ENCODE measurements at regions not wholly inside any gene's neighbourhood (a gene's known extent, or its start where the extent isn't known, plus 50 kb on each side); places are given as distances from the start of the nearest gene placed in this dataset.

- H3K4me3 ChIP-seq, result no peak overlapping the region
- H3K27ac ChIP-seq, result no peak overlapping the region
- H3K4me2 ChIP-seq, result no peak overlapping the region
- TF ChIP-seq JUN (IDR thresholded peaks at IDR 0.05) (no peak), BCL3 (IDR thresholded peaks at IDR 0.05) (no peak), HEYL (CRISPR knock-in tag; IDR thresholded peaks at IDR 0.05) (no peak), POLR2A (IDR thresholded peaks at IDR 0.05; ENCODE audit: low read length) (no peak), RFX5 (IDR thresholded peaks at IDR 0.05) (no peak), HES2 (IDR thresholded peaks at IDR 0.05) (no peak), ZFP36 (IDR thresholded peaks at IDR 0.05; ENCODE audit: borderline replicate concordance, partially characterized antibody) (no peak), CBX8 (IDR thresholded peaks at IDR 0.05) (no peak), GATA3 (IDR thresholded peaks at IDR 0.05; ENCODE audit: borderline replicate concordance) (no peak), EP300 (IDR thresholded peaks at IDR 0.05) (no peak)
- TF ChIP-seq, protein P1, sequence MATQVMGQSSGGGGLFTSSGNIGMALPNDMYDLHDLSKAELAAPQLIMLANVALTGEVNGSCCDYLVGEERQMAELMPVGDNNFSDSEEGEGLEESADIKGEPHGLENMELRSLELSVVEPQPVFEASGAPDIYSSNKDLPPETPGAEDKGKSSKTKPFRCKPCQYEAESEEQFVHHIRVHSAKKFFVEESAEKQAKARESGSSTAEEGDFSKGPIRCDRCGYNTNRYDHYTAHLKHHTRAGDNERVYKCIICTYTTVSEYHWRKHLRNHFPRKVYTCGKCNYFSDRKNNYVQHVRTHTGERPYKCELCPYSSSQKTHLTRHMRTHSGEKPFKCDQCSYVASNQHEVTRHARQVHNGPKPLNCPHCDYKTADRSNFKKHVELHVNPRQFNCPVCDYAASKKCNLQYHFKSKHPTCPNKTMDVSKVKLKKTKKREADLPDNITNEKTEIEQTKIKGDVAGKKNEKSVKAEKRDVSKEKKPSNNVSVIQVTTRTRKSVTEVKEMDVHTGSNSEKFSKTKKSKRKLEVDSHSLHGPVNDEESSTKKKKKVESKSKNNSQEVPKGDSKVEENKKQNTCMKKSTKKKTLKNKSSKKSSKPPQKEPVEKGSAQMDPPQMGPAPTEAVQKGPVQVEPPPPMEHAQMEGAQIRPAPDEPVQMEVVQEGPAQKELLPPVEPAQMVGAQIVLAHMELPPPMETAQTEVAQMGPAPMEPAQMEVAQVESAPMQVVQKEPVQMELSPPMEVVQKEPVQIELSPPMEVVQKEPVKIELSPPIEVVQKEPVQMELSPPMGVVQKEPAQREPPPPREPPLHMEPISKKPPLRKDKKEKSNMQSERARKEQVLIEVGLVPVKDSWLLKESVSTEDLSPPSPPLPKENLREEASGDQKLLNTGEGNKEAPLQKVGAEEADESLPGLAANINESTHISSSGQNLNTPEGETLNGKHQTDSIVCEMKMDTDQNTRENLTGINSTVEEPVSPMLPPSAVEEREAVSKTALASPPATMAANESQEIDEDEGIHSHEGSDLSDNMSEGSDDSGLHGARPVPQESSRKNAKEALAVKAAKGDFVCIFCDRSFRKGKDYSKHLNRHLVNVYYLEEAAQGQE (IDR thresholded peaks at IDR 0.05), result no peak
- TF ChIP-seq, protein P2, sequence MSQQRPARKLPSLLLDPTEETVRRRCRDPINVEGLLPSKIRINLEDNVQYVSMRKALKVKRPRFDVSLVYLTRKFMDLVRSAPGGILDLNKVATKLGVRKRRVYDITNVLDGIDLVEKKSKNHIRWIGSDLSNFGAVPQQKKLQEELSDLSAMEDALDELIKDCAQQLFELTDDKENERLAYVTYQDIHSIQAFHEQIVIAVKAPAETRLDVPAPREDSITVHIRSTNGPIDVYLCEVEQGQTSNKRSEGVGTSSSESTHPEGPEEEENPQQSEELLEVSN (IDR thresholded peaks at IDR 0.05; ENCODE audit: borderline replicate concordance, low read depth), result no peak
- POLR2A ChIA-PET, result no interaction called here
- FAIRE-seq (no peak), ATAC-seq (no peak), DNase-seq (ENCODE audit: low read depth in 1 of 2, low spot score in 1 of 2) (no peak)
- no peaks in the 10 kb centered on the region for H3K4me1 ChIP-seq
- CTCF ChIA-PET, result no interaction called here
- no peaks in the 10 kb centered on the region for H3K9me3 ChIP-seq
- 3% methylated on average over 1 of the region's 1 CpG for WGBS (ENCODE audit: missing lambda C conversion rate)
Observed at GRCh38 chr3:10676905-10677304, 139.1 kb upstream of the SLC6A11 start.

- no peak for TF ChIP-seq JUNB (IDR thresholded peaks at IDR 0.05)
- no peak for TF ChIP-seq RCOR1 (IDR thresholded peaks at IDR 0.05; ENCODE audit: low read depth, low read length)
- no peak for TF ChIP-seq EHF (CRISPR knock-in tag; IDR thresholded peaks at IDR 0.05)
- TF ChIP-seq MAX (IDR thresholded peaks at IDR 0.05), result no peak
- TF ChIP-seq CTCF (IDR thresholded peaks at IDR 0.05), result no peak
- no peak for TF ChIP-seq CEBPB (IDR thresholded peaks at IDR 0.05)
- TF ChIP-seq HOXB13 (CRISPR knock-in tag; IDR thresholded peaks at IDR 0.05; ENCODE audit: low read depth), result no peak
- no peak for TF ChIP-seq HOXB5 (CRISPR knock-in tag; IDR thresholded peaks at IDR 0.05)
- TF ChIP-seq, protein P3, sequence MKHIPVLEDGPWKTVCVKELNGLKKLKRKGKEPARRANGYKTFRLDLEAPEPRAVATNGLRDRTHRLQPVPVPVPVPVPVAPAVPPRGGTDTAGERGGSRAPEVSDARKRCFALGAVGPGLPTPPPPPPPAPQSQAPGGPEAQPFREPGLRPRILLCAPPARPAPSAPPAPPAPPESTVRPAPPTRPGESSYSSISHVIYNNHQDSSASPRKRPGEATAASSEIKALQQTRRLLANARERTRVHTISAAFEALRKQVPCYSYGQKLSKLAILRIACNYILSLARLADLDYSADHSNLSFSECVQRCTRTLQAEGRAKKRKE (CRISPR knock-in tag; IDR thresholded peaks at IDR 0.05; ENCODE audit: low read depth), result no peak
- TF ChIP-seq ZNF302 (CRISPR knock-in tag; IDR thresholded peaks at IDR 0.05), result no peak
- TF ChIP-seq MYC (IDR thresholded peaks at IDR 0.05; ENCODE audit: borderline replicate concordance, low read length), result no peak
- TF ChIP-seq NFE2L2 (conservative IDR thresholded peaks at IDR 0.05; ENCODE audit: low read length), result no peak
- TF ChIP-seq, protein P4, sequence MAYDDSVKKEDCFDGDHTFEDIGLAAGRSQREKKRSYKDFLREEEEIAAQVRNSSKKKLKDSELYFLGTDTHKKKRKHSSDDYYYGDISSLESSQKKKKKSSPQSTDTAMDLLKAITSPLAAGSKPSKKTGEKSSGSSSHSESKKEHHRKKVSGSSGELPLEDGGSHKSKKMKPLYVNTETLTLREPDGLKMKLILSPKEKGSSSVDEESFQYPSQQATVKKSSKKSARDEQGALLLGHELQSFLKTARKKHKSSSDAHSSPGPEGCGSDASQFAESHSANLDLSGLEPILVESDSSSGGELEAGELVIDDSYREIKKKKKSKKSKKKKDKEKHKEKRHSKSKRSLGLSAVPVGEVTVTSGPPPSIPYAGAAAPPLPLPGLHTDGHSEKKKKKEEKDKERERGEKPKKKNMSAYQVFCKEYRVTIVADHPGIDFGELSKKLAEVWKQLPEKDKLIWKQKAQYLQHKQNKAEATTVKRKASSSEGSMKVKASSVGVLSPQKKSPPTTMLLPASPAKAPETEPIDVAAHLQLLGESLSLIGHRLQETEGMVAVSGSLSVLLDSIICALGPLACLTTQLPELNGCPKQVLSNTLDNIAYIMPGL (CRISPR knock-in tag; IDR thresholded peaks at IDR 0.05; ENCODE audit: borderline replicate concordance), result no peak
- TF ChIP-seq CBX2 (IDR thresholded peaks at IDR 0.05; ENCODE audit: borderline replicate concordance, low read depth), result no peak
- no peak for TF ChIP-seq PHF8 (IDR thresholded peaks at IDR 0.05; ENCODE audit: borderline replicate concordance, low read depth)
- TF ChIP-seq BHLHE40 (IDR thresholded peaks at IDR 0.05; ENCODE audit: low read depth, low read length), result no peak
- no peak for TF ChIP-seq ZC3H11A (IDR thresholded peaks at IDR 0.05)
- no peak overlapping the region for H3K27ac ChIP-seq
- H3K4me3 ChIP-seq, result no peak overlapping the region
- no peak for ATAC-seq
- POLR2A ChIA-PET, result no interaction called here
- no peaks in the 10 kb centered on the region for H3K4me1 ChIP-seq
- DNase-seq (ENCODE audit: low read depth in 1 of 2, low spot score in 1 of 2), result no peak
- WGBS (ENCODE audit: missing lambda C conversion rate), result 0% methylated on average over 2 of the region's 2 CpGs
- H3K9me3 ChIP-seq, result no peaks in the 10 kb centered on the region
- no peak overlapping the region for H3K4me2 ChIP-seq
- FAIRE-seq, result no peak
- CTCF ChIA-PET, result interaction anchor here (0.9 to 1.1 kb wide), 2 partner anchors 9 to 261 kb away, joined by 3 read pairs; no protein-coding TSS in a partner anchor
Observed at GRCh38 chr3:10678796-10679376, 137.1 kb upstream of the SLC6A11 start.
